ENCODE measurements at regions not wholly inside any gene's neighbourhood (a gene's known extent, or its start where the extent isn't known, plus 50 kb on each side); places are given as distances from the start of the nearest gene placed in this dataset.

DNA sequence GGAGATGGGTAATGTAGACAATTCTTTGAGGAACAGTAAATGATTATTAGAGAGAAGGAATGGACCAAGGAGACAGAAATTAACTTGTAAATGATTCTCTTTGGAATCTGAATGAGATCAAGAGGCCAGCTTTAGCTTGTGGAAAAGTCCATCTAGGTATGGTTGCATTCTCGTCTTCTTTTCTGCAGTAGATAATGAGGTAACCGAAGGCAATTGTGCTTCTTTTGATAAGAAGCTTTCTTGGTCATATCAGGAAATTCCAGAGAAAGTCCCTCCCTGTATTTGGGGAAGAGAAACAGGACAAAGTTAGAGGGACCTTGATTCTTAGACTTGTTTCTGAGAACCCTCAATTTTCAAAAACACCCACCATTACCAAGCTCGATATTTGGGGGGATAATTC lies 109.1 kb upstream of the PRSS16 start:
- TF ChIP-seq POLR2A (IDR thresholded peaks at IDR 0.05) = no peak
- no peak for TF ChIP-seq CTCF (IDR thresholded peaks at IDR 0.05)

Data from adrenal gland (tissue), 5 donors.